Stomach (tissue), 4 donors: ENCODE measurements at regions not wholly inside any gene's neighbourhood (a gene's known extent, or its start where the extent isn't known, plus 50 kb on each side); places are given as distances from the start of the nearest gene placed in this dataset.

ENCODE experiments used
- CTCF ChIP-seq, 7 experiments: fragments of 450-650 bp in 4 of 7; fragments of 200-600 bp in 3 of 7; sonication (generic) in 3 of 7; IDR thresholded peaks; one replicate each; pipeline ENCODE4 v1.5.1; 2016 to 2019; ENCODE audit warnings: antibody characterized with exemption in 7 of 7, control low read depth in 2 of 7, mild to moderate bottlenecking in 1 of 7
- POLR2AphosphoS5 ChIP-seq, 3 donors: sonication (generic); formaldehyde crosslinking; IDR thresholded peaks; one replicate each; pipeline ENCODE4 v1.6.1; 2016; ENCODE audit warnings: antibody characterized with exemption in 3 of 3

GRCh38 chr13:33757713-33758112 lies 60.2 kb upstream of the RFC3 start:
- no peak for TF ChIP-seq CTCF (IDR thresholded peaks at IDR 0.05)
- TF ChIP-seq POLR2AphosphoS5 (IDR thresholded peaks at IDR 0.05), result no peak
